DMS53 treated with DMSO at 0.1 percent for 48 hours (cell line): ENCODE measurements at regions not wholly inside any gene's neighbourhood (a gene's known extent, or its start where the extent isn't known, plus 50 kb on each side); places are given as distances from the start of the nearest gene placed in this dataset.
"Not testable (repeated sequence)": the region's sequence is repeated elsewhere in the genome, so short reads cannot be mapped to it uniquely, and the experiment has no call there.

Experiments used
- DNase-seq: peaks from one replicate; lab custom pipeline; 2025; ENCODE audit not compliant: unreplicated experiment; lab: John Stamatoyannopoulos, UW

GRCh38 chr16:54739381-54739780, 191.3 kb upstream of the IRX5 start:
- DNase-seq: no peak

- no peak for DNase-seq
Measured at GRCh38 chr16:54734156-54734555, 196.5 kb upstream of the IRX5 start.

GRCh38 chr16:54727696-54728095, 203.0 kb upstream of the IRX5 start:
- DNase-seq: not testable (repeated sequence)

- DNase-seq: no peak
Measured at GRCh38 chr16:54724346-54724925, 206.2 kb upstream of the IRX5 start.

- DNase-seq: no peak
Measured at GRCh38 chr16:54722210-54722676, 208.4 kb upstream of the IRX5 start.

GRCh38 chr16:54720259-54720658, 210.4 kb upstream of the IRX5 start:
- DNase-seq: no peak

GRCh38 chr16:54719624-54720023, 211.0 kb upstream of the IRX5 start:
- no peak for DNase-seq

- no peak for DNase-seq
Measured at GRCh38 chr16:54718376-54718775, 212.3 kb upstream of the IRX5 start.

- DNase-seq: no peak
Measured at GRCh38 chr16:54715011-54715410, 215.7 kb upstream of the IRX5 start.

GRCh38 chr16:54712866-54713265, 217.8 kb upstream of the IRX5 start:
- DNase-seq: no peak

GRCh38 chr16:54707813-54708212, 222.9 kb upstream of the IRX5 start:
- no peak for DNase-seq

- DNase-seq: no peak
Measured at GRCh38 chr16:54706406-54706805, 224.3 kb upstream of the IRX5 start.

- DNase-seq: no peak
Measured at GRCh38 chr16:54703339-54703738, 227.3 kb upstream of the IRX5 start.

GRCh38 chr16:54699656-54700055, 231.0 kb upstream of the IRX5 start:
- no peak for DNase-seq

- no peak for DNase-seq
Measured at GRCh38 chr16:54697677-54698076, 233.0 kb upstream of the IRX5 start.

- DNase-seq: no peak
Measured at GRCh38 chr16:54696970-54697369, 233.7 kb upstream of the IRX5 start.

- no peak for DNase-seq
Measured at GRCh38 chr16:54696522-54696921, 234.1 kb upstream of the IRX5 start.

GRCh38 chr16:54694651-54695050, 236.0 kb upstream of the IRX5 start:
- no peak for DNase-seq

GRCh38 chr16:54693864-54694263, 236.8 kb upstream of the IRX5 start:
- no peak for DNase-seq

GRCh38 chr16:54690710-54691109, 240.0 kb upstream of the IRX5 start:
- no peak for DNase-seq

GRCh38 chr16:54690306-54690705, 240.4 kb upstream of the IRX5 start:
- DNase-seq: no peak

GRCh38 chr16:54689072-54689865, 241.4 kb upstream of the IRX5 start:
- DNase-seq: no peak

GRCh38 chr16:54688339-54688738, 242.3 kb upstream of the IRX5 start:
- DNase-seq: no peak
